ENCODE measurements at regions not wholly inside any gene's neighbourhood (a gene's known extent, or its start where the extent isn't known, plus 50 kb on each side); places are given as distances from the start of the nearest gene placed in this dataset.

GRCh38 chr5:60163762-60164161, 270.2 kb upstream of the PDE4D start:
- Mint-ChIP-seq H3K27me3 (ENCODE audit: low read depth) (no peaks in the 10 kb centered on the region), H3K4me1 (ENCODE audit: low read depth) (no peaks in the 10 kb centered on the region), H3K4me3 (no peak overlapping the region), H3K9me3 (peaks cover 8% of the 10 kb centered on the region), H3K36me3 (ENCODE audit: insufficient read depth) (no peaks in the 10 kb centered on the region)
- ATAC-seq (no peak), DNase-seq (no peak)

- ATAC-seq = no peak
Observed at GRCh38 chr5:60162441-60162840, 268.9 kb upstream of the PDE4D start.

GRCh38 chr5:60161340-60161934, 267.9 kb upstream of the PDE4D start:
- H3K36me3 Mint-ChIP-seq (ENCODE audit: insufficient read depth) = no peaks in the 10 kb centered on the region
- no peaks in the 10 kb centered on the region for H3K9me3 Mint-ChIP-seq
- no peak for ATAC-seq
- no peak overlapping the region for H3K4me3 Mint-ChIP-seq
- no peaks in the 10 kb centered on the region for H3K27me3 Mint-ChIP-seq (ENCODE audit: low read depth)
- no peak for DNase-seq
- H3K4me1 Mint-ChIP-seq (ENCODE audit: low read depth) = no peaks in the 10 kb centered on the region

More at GRCh38 chr5:60162441-60162840, 268.9 kb upstream of the PDE4D start:
- Mint-ChIP-seq H3K27me3 (ENCODE audit: low read depth) (no peaks in the 10 kb centered on the region), H3K36me3 (ENCODE audit: insufficient read depth) (no peaks in the 10 kb centered on the region), H3K9me3 (peaks cover 4% of the 10 kb centered on the region), H3K4me1 (ENCODE audit: low read depth) (no peaks in the 10 kb centered on the region), H3K4me3 (no peak overlapping the region)
- DNase-seq = no peak

GRCh38 chr5:60149081-60149480, 255.6 kb upstream of the PDE4D start:
- no peaks in the 10 kb centered on the region for H3K36me3 Mint-ChIP-seq (ENCODE audit: insufficient read depth)
- peaks cover 11% of the 10 kb centered on the region for H3K9me3 Mint-ChIP-seq
- ATAC-seq = no peak
- no peak for DNase-seq
- H3K27me3 Mint-ChIP-seq (ENCODE audit: low read depth) = no peaks in the 10 kb centered on the region
- H3K4me1 Mint-ChIP-seq (ENCODE audit: low read depth) = no peaks in the 10 kb centered on the region
- H3K4me3 Mint-ChIP-seq = no peak overlapping the region

GRCh38 chr5:60148366-60148765, 254.8 kb upstream of the PDE4D start:
- H3K4me1 Mint-ChIP-seq (ENCODE audit: low read depth) = no peaks in the 10 kb centered on the region
- H3K4me3 Mint-ChIP-seq = no peak overlapping the region
- no peaks in the 10 kb centered on the region for H3K27me3 Mint-ChIP-seq (ENCODE audit: low read depth)
- ATAC-seq (no peak), DNase-seq (no peak)
- peaks cover 11% of the 10 kb centered on the region for H3K9me3 Mint-ChIP-seq
- H3K36me3 Mint-ChIP-seq (ENCODE audit: insufficient read depth) = no peaks in the 10 kb centered on the region

GRCh38 chr5:60147791-60148190, 254.3 kb upstream of the PDE4D start:
- Mint-ChIP-seq H3K9me3 (peaks cover 9% of the 10 kb centered on the region), H3K36me3 (ENCODE audit: insufficient read depth) (no peaks in the 10 kb centered on the region), H3K4me3 (no peak overlapping the region), H3K27me3 (ENCODE audit: low read depth) (no peaks in the 10 kb centered on the region), H3K4me1 (ENCODE audit: low read depth) (no peaks in the 10 kb centered on the region)
- DNase-seq = no peak
- no peak for ATAC-seq

GRCh38 chr5:60143942-60144549, 250.5 kb upstream of the PDE4D start:
- ATAC-seq (no peak), DNase-seq (no peak)
- H3K4me1 Mint-ChIP-seq (ENCODE audit: low read depth) = no peaks in the 10 kb centered on the region
- no peaks in the 10 kb centered on the region for H3K27me3 Mint-ChIP-seq (ENCODE audit: low read depth)
- no peak overlapping the region for H3K4me3 Mint-ChIP-seq
- H3K36me3 Mint-ChIP-seq (ENCODE audit: insufficient read depth) = no peaks in the 10 kb centered on the region
- peaks cover 5% of the 10 kb centered on the region for H3K9me3 Mint-ChIP-seq

GRCh38 chr5:60141119-60141518, 247.6 kb upstream of the PDE4D start:
- DNase-seq (no peak), ATAC-seq (no peak)
- no peaks in the 10 kb centered on the region for H3K9me3 Mint-ChIP-seq
- H3K4me3 Mint-ChIP-seq = no peak overlapping the region
- H3K36me3 Mint-ChIP-seq (ENCODE audit: insufficient read depth) = no peaks in the 10 kb centered on the region
- H3K27me3 Mint-ChIP-seq (ENCODE audit: low read depth) = no peaks in the 10 kb centered on the region
- no peaks in the 10 kb centered on the region for H3K4me1 Mint-ChIP-seq (ENCODE audit: low read depth)

- no peaks in the 10 kb centered on the region for H3K27me3 Mint-ChIP-seq (ENCODE audit: low read depth)
- no peak overlapping the region for H3K4me3 Mint-ChIP-seq
- no peaks in the 10 kb centered on the region for H3K36me3 Mint-ChIP-seq (ENCODE audit: insufficient read depth)
- DNase-seq (no peak), ATAC-seq (no peak)
- H3K4me1 Mint-ChIP-seq (ENCODE audit: low read depth) = no peaks in the 10 kb centered on the region
- no peaks in the 10 kb centered on the region for H3K9me3 Mint-ChIP-seq
Observed at GRCh38 chr5:60136841-60137240, 243.3 kb upstream of the PDE4D start.

GRCh38 chr5:60131504-60131903, 238.0 kb upstream of the PDE4D start:
- no peak for DNase-seq
- Mint-ChIP-seq H3K4me1 (ENCODE audit: low read depth) (no peaks in the 10 kb centered on the region), H3K9me3 (peaks cover 9% of the 10 kb centered on the region), H3K27me3 (ENCODE audit: low read depth) (no peaks in the 10 kb centered on the region), H3K4me3 (no peak overlapping the region), H3K36me3 (ENCODE audit: insufficient read depth) (no peaks in the 10 kb centered on the region)
- no peak for ATAC-seq

- ATAC-seq = no peak
- Mint-ChIP-seq H3K4me1 (ENCODE audit: low read depth) (no peaks in the 10 kb centered on the region), H3K36me3 (ENCODE audit: insufficient read depth) (no peaks in the 10 kb centered on the region), H3K9me3 (peaks cover 21% of the 10 kb centered on the region), H3K4me3 (no peak overlapping the region), H3K27me3 (ENCODE audit: low read depth) (no peaks in the 10 kb centered on the region)
- DNase-seq = no peak
Observed at GRCh38 chr5:60125636-60126035, 232.1 kb upstream of the PDE4D start.

- no peaks in the 10 kb centered on the region for H3K4me1 Mint-ChIP-seq (ENCODE audit: low read depth)
- H3K27me3 Mint-ChIP-seq (ENCODE audit: low read depth) = no peaks in the 10 kb centered on the region
- no peak for ATAC-seq
- H3K36me3 Mint-ChIP-seq (ENCODE audit: insufficient read depth) = no peaks in the 10 kb centered on the region
- no peak for DNase-seq
- H3K4me3 Mint-ChIP-seq = no peak overlapping the region
- H3K9me3 Mint-ChIP-seq = peaks cover 7% of the 10 kb centered on the region
Observed at GRCh38 chr5:60102961-60103693, 209.6 kb upstream of the PDE4D start.

- no peaks in the 10 kb centered on the region for H3K27me3 Mint-ChIP-seq (ENCODE audit: low read depth)
- H3K4me3 Mint-ChIP-seq = no peak overlapping the region
- DNase-seq (no peak), ATAC-seq (no peak)
- peaks cover 7% of the 10 kb centered on the region for H3K9me3 Mint-ChIP-seq
- H3K36me3 Mint-ChIP-seq (ENCODE audit: insufficient read depth) = no peaks in the 10 kb centered on the region
- no peaks in the 10 kb centered on the region for H3K4me1 Mint-ChIP-seq (ENCODE audit: low read depth)
Observed at GRCh38 chr5:60101573-60101972, 208.0 kb upstream of the PDE4D start.

GRCh38 chr5:60092671-60093422, 199.3 kb upstream of the PDE4D start:
- Mint-ChIP-seq H3K9me3 (peaks cover 9% of the 10 kb centered on the region), H3K27me3 (ENCODE audit: low read depth) (no peaks in the 10 kb centered on the region), H3K4me1 (ENCODE audit: low read depth) (no peaks in the 10 kb centered on the region), H3K4me3 (no peak overlapping the region), H3K36me3 (ENCODE audit: insufficient read depth) (no peaks in the 10 kb centered on the region)
- no peak for ATAC-seq
- DNase-seq = no peak
